ENCODE measurements at regions not wholly inside any gene's neighbourhood (a gene's known extent, or its start where the extent isn't known, plus 50 kb on each side); places are given as distances from the start of the nearest gene placed in this dataset.

GRCh38 chr15:79230766-79231165 lies 51.8 kb upstream of the ANKRD34C start:
- DNase-seq, result no peak

DNA sequence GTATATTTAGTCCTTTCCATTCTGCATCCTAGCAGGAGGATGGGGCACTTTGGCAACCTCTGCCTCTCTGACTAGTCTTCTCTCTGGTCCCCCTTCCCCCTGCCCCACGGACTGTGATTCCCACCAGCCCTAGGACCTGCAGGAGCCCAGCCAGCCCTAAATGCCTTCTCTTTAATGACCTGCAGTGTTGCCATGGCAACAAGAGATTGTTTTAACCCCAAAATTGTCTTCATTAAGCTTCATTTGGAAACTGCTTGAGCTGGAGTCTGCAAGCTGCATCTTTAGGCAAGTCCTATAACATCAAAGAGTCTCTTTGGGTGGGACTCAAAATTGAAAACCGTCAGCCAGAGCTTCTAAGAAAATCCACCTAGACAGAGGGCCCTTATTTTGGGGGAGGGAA lies 59.7 kb upstream of the ANKRD34C start:
- no peak for DNase-seq

GRCh38 chr15:79221696-79222095 lies 60.8 kb upstream of the ANKRD34C start:
- DNase-seq, result no peak

DNA sequence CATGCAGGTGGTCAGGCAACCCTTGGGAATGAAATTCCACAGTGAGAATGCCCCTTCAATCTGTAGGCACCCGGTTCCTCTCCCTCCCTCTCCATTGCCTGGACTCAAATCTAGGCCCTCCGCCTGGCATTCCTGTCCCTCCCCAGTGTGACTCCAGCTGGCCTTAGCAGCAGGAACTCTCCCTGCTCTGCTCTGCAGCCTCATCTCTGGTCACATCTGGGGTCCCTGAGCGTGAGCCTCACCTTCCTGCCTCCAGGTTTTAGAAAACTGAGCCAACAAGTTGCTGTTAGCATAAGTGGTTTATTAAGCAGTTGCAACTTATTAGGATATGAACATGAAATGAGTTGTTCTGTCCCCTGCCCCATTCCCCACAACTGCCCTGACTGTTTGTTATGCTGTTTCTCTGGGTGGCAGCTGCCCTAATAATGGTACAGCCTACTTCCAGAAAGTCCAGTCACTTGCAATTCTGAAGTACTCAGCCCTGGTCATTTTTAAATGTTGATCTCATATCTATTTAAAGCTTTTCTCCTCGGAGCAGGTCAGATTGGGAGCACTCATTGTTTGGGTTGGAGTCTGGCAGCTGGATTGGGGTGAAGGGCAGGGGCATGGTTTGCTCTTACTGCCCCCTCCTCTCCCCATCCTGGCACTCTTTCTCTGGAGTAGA lies 63.0 kb upstream of the ANKRD34C start:
- DNase-seq, result no peak

DNA sequence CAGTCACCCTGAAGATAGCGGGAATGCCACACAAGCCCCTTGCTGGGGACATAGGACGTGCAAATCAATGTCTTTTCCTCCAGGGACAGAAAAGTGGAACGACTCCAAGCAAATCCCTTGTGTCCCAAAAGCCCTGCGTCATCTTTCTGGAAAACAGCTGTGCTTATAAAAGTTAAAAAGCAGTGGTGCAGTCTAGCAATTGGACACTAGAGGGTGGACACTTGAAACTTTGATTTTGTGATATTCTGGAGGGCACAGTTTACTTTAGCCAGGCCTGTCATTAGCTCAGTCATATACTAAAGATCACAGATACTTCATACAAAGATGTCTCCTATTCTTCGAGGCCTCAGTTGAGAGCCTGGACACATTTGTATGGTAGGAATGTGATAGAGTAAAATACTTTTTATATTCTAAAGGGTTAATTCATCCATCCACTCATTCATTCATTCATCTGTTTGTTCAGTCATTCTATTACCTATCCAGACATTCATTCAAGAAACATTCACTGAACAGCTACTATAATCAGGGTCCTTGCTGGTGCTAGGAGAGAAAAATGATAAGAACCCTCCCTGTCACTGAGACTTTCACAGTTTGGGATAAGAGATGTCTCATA lies 63.8 kb upstream of the ANKRD34C start:
- DNase-seq, result no peak

- no peak for DNase-seq
These were observed 68.9 kb upstream of the ANKRD34C start for GRCh38 chr15:79213650-79214049.

DNA sequence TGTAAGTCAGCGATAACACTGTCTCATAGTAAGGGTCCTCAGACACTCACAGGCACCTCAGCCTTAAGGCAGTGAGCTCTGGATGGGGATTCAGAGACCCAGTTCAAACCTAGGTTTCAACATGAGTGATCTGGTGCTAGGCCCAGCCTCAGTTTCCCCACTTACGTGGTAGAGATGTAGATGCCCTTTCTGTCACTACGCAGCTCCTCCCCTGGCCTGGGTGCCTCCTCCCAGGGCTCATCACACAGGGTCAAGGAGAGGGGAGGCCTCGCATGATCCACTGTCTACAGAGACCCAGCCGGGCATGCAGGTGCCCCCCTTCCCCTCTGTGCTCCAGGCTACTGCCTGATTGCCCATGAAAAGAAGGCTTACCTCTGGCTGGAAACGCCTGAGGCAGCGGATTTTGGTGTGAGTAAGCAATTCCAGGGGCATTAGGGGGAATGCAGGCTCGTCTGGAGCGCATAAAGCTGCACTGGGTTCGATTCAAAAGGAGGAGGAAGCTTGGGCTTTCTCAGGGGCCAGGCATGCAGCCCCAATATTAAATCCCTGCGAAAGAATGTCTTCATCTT lies 69.8 kb upstream of the ANKRD34C start:
- no peak for DNase-seq

GRCh38 chr15:79211481-79211880 lies 71.0 kb upstream of the ANKRD34C start:
- DNase-seq, result no peak

- DNase-seq, result no peak
These were observed 72.8 kb upstream of the ANKRD34C start for GRCh38 chr15:79209690-79210089.

GRCh38 chr15:79209116-79209515 lies 73.4 kb upstream of the ANKRD34C start:
- no peak for DNase-seq

- no peak for DNase-seq
These were observed 74.3 kb upstream of the ANKRD34C start for GRCh38 chr15:79208179-79208578.

GRCh38 chr15:79206940-79207339 lies 75.6 kb upstream of the ANKRD34C start:
- DNase-seq, result no peak

DNA sequence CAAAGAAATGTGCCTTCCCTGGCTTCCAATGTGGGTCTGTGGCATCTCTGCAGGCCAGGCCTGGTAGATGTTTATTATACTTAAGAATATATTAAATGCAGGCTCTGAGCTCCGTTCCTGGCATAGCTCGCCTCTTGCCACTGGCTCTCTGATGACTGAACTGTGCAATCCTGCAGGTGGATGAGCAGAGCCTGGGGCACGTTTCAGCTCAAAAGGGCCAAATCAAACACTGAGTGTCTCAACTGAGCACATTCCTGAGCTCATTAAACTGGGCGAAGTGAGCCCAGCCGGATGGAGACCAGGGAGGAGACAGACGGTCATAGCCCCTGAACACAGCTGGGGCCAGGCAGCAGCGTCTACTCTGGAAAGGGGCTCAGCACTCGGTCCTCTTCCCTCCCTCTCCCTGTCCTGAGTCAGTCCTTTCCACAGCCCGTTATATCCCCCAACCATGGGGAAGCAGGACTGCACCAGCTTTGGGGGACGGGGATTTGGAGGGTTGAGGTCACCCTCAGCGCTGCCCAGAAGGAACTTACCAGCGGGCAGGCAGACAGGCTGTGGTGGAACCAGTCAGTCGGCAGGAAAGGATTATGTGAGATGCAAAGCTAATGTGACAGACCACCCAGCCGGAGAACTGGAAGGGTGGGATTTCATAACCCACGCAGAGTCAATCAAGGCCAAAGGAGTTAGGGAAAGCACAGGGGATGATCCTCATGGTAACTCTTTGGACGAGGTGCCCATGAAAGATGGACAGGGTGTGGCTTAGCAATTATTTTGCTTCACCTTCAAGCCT lies 77.4 kb upstream of the ANKRD34C start:
- no peak for DNase-seq

DNA sequence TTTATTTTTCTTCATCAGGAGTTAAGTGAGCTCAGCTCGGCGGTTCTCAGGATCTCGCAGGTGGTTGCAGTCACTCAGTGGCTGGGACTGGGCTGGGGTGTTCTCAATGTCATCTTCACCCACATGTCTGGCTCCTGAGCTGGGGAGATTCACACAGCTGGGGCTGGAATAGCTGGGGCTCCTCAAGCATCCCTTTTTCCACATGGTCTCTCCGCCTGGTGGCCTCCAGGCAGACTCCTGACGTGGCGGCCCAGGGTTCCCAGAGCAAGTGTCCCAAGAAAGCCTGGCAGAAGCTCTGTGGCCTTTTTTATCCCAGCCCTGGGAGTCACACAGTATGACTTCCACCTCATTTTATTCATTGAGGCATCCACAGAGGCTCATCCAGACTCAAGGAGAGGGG lies 84.1 kb upstream of the ANKRD34C start:
- no peak for DNase-seq

- DNase-seq, result no peak
These were observed 85.2 kb upstream of the ANKRD34C start for GRCh38 chr15:79197285-79197684.

- DNase-seq, result no peak
These were observed 86.7 kb upstream of the ANKRD34C start for GRCh38 chr15:79195802-79196201.

DNA sequence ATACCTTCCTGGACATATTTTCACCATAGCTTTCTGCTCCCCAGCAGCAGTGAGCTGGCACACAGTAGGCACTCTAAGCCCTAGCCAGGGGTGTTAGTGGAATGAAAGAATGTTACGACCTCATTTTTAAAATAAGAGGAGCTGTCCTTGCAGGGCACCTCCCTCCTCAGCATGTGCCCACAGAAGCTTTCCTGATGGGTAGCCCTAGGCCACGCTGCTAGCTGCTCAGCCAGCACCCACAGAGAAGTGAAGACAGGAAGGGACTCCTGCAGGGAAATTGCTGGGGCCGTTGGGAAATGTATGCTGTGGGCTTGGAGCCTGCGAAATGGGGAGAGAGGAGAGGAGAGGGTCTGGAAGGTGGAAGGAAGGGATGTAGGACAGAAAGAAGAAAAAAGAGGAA lies 87.3 kb upstream of the ANKRD34C start:
- DNase-seq, result no peak

- DNase-seq, result no peak
These were observed 88.1 kb upstream of the ANKRD34C start for GRCh38 chr15:79194386-79194785.

DNA sequence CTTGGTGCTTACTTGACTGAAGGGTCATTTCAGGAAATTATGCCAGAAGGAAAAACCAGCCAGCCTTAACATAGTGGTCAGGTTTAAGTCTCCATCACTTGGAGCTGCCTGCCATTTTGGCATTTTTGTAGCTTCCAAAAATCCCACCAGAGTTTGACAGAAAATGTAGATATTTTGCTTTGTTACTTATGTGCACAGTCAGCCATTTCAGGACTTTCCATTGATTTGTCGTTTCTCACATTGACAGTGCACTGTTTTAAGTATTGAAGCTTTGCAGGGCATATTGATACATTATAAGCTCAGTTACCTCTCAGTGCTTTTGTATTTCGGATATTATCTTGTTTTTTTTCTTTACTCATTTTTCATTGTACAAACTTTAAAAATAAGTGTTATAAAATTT lies 89.0 kb upstream of the ANKRD34C start:
- no peak for DNase-seq

GRCh38 chr15:79193103-79193502 lies 89.4 kb upstream of the ANKRD34C start:
- no peak for DNase-seq

GRCh38 chr15:79192462-79193036 lies 90.0 kb upstream of the ANKRD34C start:
- peak; percentile 24 for DNase-seq

GRCh38 chr15:79190093-79190492 lies 92.4 kb upstream of the ANKRD34C start:
- no peak for DNase-seq

DNA sequence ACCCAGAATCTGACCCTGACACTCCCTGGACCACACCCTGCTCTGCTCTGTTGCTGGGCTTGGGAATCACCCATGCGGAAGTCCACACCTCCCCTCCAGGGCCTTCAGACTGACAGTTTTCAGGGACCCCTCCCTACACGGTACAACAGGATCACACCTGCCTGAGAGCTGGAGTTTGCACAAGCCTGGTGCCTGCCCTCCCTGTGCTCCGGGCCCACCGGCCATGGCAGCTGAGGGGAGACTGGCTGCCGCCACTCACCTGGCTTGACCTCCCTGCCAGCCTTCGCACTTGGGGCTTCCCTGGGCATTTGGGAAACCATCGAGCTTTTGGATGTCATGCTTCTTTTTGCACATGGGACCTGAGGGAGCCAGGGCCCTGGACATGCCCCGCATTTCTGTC lies 95.9 kb upstream of the ANKRD34C start:
- DNase-seq, result no peak

Data from right kidney (tissue), 1 donor.